ENCODE measurements at regions not wholly inside any gene's neighbourhood (a gene's known extent, or its start where the extent isn't known, plus 50 kb on each side); places are given as distances from the start of the nearest gene placed in this dataset.

DNA sequence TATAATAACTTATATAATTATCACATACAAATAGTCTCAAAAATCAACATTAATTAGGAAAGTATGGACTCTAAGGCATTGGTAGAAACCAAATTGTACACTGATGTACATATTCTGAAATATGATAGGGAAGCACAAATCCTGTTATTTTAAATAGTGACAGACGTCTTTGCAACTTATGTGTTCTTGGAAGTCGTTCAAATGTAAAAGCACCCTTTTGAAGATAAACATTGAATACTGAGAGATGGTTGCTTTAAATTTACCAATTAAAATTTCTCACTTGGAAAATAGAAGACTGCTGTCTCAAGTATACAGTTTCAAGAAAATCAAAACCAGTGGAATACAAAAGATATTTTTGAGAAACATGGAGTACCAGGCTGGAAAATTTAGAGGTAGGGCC lies 457.4 kb upstream of the NUDT12 start:
- TF ChIP-seq, protein P1, sequence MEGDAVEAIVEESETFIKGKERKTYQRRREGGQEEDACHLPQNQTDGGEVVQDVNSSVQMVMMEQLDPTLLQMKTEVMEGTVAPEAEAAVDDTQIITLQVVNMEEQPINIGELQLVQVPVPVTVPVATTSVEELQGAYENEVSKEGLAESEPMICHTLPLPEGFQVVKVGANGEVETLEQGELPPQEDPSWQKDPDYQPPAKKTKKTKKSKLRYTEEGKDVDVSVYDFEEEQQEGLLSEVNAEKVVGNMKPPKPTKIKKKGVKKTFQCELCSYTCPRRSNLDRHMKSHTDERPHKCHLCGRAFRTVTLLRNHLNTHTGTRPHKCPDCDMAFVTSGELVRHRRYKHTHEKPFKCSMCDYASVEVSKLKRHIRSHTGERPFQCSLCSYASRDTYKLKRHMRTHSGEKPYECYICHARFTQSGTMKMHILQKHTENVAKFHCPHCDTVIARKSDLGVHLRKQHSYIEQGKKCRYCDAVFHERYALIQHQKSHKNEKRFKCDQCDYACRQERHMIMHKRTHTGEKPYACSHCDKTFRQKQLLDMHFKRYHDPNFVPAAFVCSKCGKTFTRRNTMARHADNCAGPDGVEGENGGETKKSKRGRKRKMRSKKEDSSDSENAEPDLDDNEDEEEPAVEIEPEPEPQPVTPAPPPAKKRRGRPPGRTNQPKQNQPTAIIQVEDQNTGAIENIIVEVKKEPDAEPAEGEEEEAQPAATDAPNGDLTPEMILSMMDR (IDR thresholded peaks at IDR 0.05) = no peak
- TF ChIP-seq POLR2A (IDR thresholded peaks at IDR 0.05) = no peak

Measured in right lobe of liver (tissue), 4 donors.